BLaER1 treated with 17β-estradiol and CSF1 and Interleukin-3, amounts not matched to agents 10 nM and 100 nM (cell line): ENCODE measurements at regions not wholly inside any gene's neighbourhood (a gene's known extent, or its start where the extent isn't known, plus 50 kb on each side); places are given as distances from the start of the nearest gene placed in this dataset.

Experiments
- H3K27ac ChIP-seq, 11 experiments: shearing (Covaris generic); formaldehyde crosslinking; 2 replicates each; pipeline ENCODE4 v1.8.1; 2022
- H3K27me3 ChIP-seq, 11 experiments: shearing (Covaris generic); formaldehyde crosslinking; 2 replicates each; pipeline ENCODE4 v1.8.1; 2022
- H3K36me3 ChIP-seq, 11 experiments: shearing (Covaris generic); formaldehyde crosslinking; 2 replicates each; pipeline ENCODE4 v1.8.1; 2022
- H3K4me1 ChIP-seq, 10 experiments: shearing (Covaris generic); formaldehyde crosslinking; 2 replicates each; pipeline ENCODE4 v1.8.1; 2022
- H3K4me2 ChIP-seq, 11 experiments: shearing (Covaris generic); formaldehyde crosslinking; 2 replicates each; pipeline ENCODE4 v1.8.1; 2022
- H3K4me3 ChIP-seq, 10 experiments: shearing (Covaris generic); formaldehyde crosslinking; 2 replicates each; pipeline ENCODE4 v1.8.1; 2022
- H3K9ac ChIP-seq, 11 experiments: shearing (Covaris generic); formaldehyde crosslinking; 2 replicates each; pipeline ENCODE4 v1.8.1; 2022
- H3K9me3 ChIP-seq, 11 experiments: shearing (Covaris generic); formaldehyde crosslinking; replicated peaks in 1 of 11; 2 replicates each; pipeline ENCODE4 v1.8.1; 2022
- H4K20me1 ChIP-seq, 11 experiments: shearing (Covaris generic); formaldehyde crosslinking; 2 replicates each; pipeline ENCODE4 v1.8.1; 2022
- Cebpa-rat ChIP-seq, 11 experiments: shearing (Covaris generic); IDR thresholded peaks; 2 replicates each; pipeline ENCODE4 v1.8.1; 2022

- Histone ChIP-seq H3K4me1 (peaks cover 87 to 100% (median 98%) of the 10 kb centered on the region in 10 experiments), H3K4me3 (peak overlapping the region in 2 of 10 experiments; percentile 42 to 60; a peak in 2 of 20 replicates), H3K27ac (peak overlapping the region in 9 of 11 experiments; percentile 42 to 98 (median 95); a peak in 16 of 22 replicates)
Measured at GRCh38 chr17:77410470-77410869, 269.7 kb downstream of the SEC14L1 start.

GRCh38 chr17:77414811-77415400 lies 274.1 kb downstream of the SEC14L1 start:
- H3K9ac ChIP-seq: no peak overlapping the region
- H3K27me3 ChIP-seq: no peaks in the 10 kb centered on the region
- peaks cover 0 to 100% (median 29%) of the 10 kb centered on the region in 11 experiments; a peak in 15 of 22 replicates for H4K20me1 ChIP-seq
- H3K9me3 ChIP-seq: peaks cover 0 to 8% (median 0%) of the 10 kb centered on the region in 11 experiments; a peak in 3 of 22 replicates
- H3K4me3 ChIP-seq: no peak overlapping the region
- peaks cover 66 to 100% (median 99%) of the 10 kb centered on the region in 10 experiments for H3K4me1 ChIP-seq
- peaks cover 5 to 67% (median 26%) of the 10 kb centered on the region in 11 experiments; a peak in 18 of 22 replicates for H3K36me3 ChIP-seq
- 0 out of 22 replicates have a peak overlapping the region, but pooled peaks of 1 of the 11 experiments have one; percentile 9 for H3K27ac ChIP-seq
- peak overlapping the region in 9 of 11 experiments; percentile 8 to 100 (median 95); a peak in 11 of 22 replicates for H3K4me2 ChIP-seq
- no peak for TF ChIP-seq Cebpa-rat (IDR thresholded peaks at IDR 0.05)

More at GRCh38 chr17:77410470-77410869, 269.7 kb downstream of the SEC14L1 start:
- no peak for TF ChIP-seq Cebpa-rat (IDR thresholded peaks at IDR 0.05)
- Histone ChIP-seq H3K27me3 (no peaks in the 10 kb centered on the region), H3K9me3 (peaks cover 0 to 8% (median 0%) of the 10 kb centered on the region in 11 experiments; a peak in 3 of 22 replicates), H3K9ac (peak overlapping the region in 9 of 11 experiments; percentile 38 to 91 (median 78); a peak in 16 of 22 replicates), H3K36me3 (peaks cover 0 to 41% (median 10%) of the 10 kb centered on the region in 11 experiments; a peak in 17 of 22 replicates), H4K20me1 (peaks cover 0 to 99% (median 7%) of the 10 kb centered on the region in 11 experiments; a peak in 10 of 22 replicates), H3K4me2 (peak overlapping the region; percentile 94 to 100 (median 97))

- H3K9ac ChIP-seq: peak overlapping the region in 4 of 11 experiments; percentile 4 to 32 (median 12); a peak in 4 of 22 replicates
Measured at GRCh38 chr17:77416105-77416713, 275.4 kb downstream of the SEC14L1 start.

GRCh38 chr17:77417575-77417974 lies 276.8 kb downstream of the SEC14L1 start:
- TF ChIP-seq Cebpa-rat (IDR thresholded peaks at IDR 0.05): no peak
- no peaks in the 10 kb centered on the region for H3K27me3 ChIP-seq
- H3K9me3 ChIP-seq: peaks cover 0 to 2% (median 0%) of the 10 kb centered on the region in 11 experiments; a peak in 2 of 22 replicates
- H3K4me1 ChIP-seq: peaks cover 66 to 100% (median 99%) of the 10 kb centered on the region in 10 experiments
- H3K4me2 ChIP-seq: peak overlapping the region in 10 of 11 experiments; percentile 82 to 100 (median 98); a peak in 18 of 22 replicates
- H3K9ac ChIP-seq: peak overlapping the region in 4 of 11 experiments; percentile 11 to 79 (median 78); a peak in 4 of 22 replicates
- no peak overlapping the region for H3K4me3 ChIP-seq
- peaks cover 5 to 46% (median 24%) of the 10 kb centered on the region in 11 experiments; a peak in 18 of 22 replicates for H3K36me3 ChIP-seq
- H3K27ac ChIP-seq: peak overlapping the region in 6 of 11 experiments; percentile 21 to 99 (median 98); a peak in 7 of 22 replicates
- peaks cover 0 to 100% (median 35%) of the 10 kb centered on the region in 11 experiments; a peak in 16 of 22 replicates for H4K20me1 ChIP-seq

More at GRCh38 chr17:77416105-77416713, 275.4 kb downstream of the SEC14L1 start:
- no peak for TF ChIP-seq Cebpa-rat (IDR thresholded peaks at IDR 0.05)
- Histone ChIP-seq H3K27ac (peak overlapping the region in 3 of 11 experiments; percentile 21 to 47 (median 27); a peak in 2 of 22 replicates), H3K27me3 (no peaks in the 10 kb centered on the region), H4K20me1 (peaks cover 0 to 100% (median 30%) of the 10 kb centered on the region in 11 experiments; a peak in 15 of 22 replicates), H3K9me3 (peaks cover 0 to 8% (median 0%) of the 10 kb centered on the region in 11 experiments; a peak in 3 of 22 replicates), H3K4me1 (peaks cover 66 to 100% (median 99%) of the 10 kb centered on the region in 10 experiments), H3K4me3 (no peak overlapping the region), H3K36me3 (peaks cover 5 to 56% (median 26%) of the 10 kb centered on the region in 11 experiments; a peak in 18 of 22 replicates), H3K4me2 (peak overlapping the region in 10 of 11 experiments; percentile 15 to 100 (median 97); a peak in 18 of 22 replicates)

GRCh38 chr17:77418609-77419008 lies 277.8 kb downstream of the SEC14L1 start:
- peaks cover 5 to 42% (median 24%) of the 10 kb centered on the region in 11 experiments; a peak in 18 of 22 replicates for H3K36me3 ChIP-seq
- TF ChIP-seq Cebpa-rat (IDR thresholded peaks at IDR 0.05): no peak
- peak overlapping the region in 4 of 10 experiments; percentile 19 to 48 (median 28); a peak in 4 of 20 replicates for H3K4me3 ChIP-seq
- peaks cover 63 to 100% (median 99%) of the 10 kb centered on the region in 10 experiments for H3K4me1 ChIP-seq
- peak overlapping the region; percentile 82 to 100 (median 98) for H3K4me2 ChIP-seq
- no peaks in the 10 kb centered on the region for H3K9me3 ChIP-seq
- peak overlapping the region in 8 of 11 experiments; percentile 75 to 100 (median 98); a peak in 16 of 22 replicates for H3K27ac ChIP-seq
- H3K27me3 ChIP-seq: no peaks in the 10 kb centered on the region
- H4K20me1 ChIP-seq: peaks cover 0 to 100% (median 35%) of the 10 kb centered on the region in 11 experiments; a peak in 16 of 22 replicates
- H3K9ac ChIP-seq: peak overlapping the region in 10 of 11 experiments; percentile 10 to 85 (median 74); a peak in 16 of 22 replicates

GRCh38 chr17:77419095-77419494 lies 278.3 kb downstream of the SEC14L1 start:
- Histone ChIP-seq H3K36me3 (peaks cover 5 to 40% (median 24%) of the 10 kb centered on the region in 11 experiments; a peak in 18 of 22 replicates), H4K20me1 (peaks cover 0 to 100% (median 35%) of the 10 kb centered on the region in 11 experiments; a peak in 16 of 22 replicates), H3K9me3 (no peaks in the 10 kb centered on the region), H3K4me3 (peak overlapping the region in 7 of 10 experiments; percentile 11 to 48 (median 27); a peak in 10 of 20 replicates), H3K27me3 (no peaks in the 10 kb centered on the region), H3K4me2 (peak overlapping the region; percentile 82 to 100 (median 98)), H3K9ac (peak overlapping the region; percentile 10 to 85 (median 74); a peak in 17 of 22 replicates), H3K27ac (peak overlapping the region in 8 of 11 experiments; percentile 75 to 100 (median 98); a peak in 17 of 22 replicates), H3K4me1 (peaks cover 63 to 100% (median 99%) of the 10 kb centered on the region in 10 experiments)
- TF ChIP-seq Cebpa-rat (IDR thresholded peaks at IDR 0.05): no peak

GRCh38 chr17:77419547-77420094 lies 278.9 kb downstream of the SEC14L1 start:
- H3K4me3 ChIP-seq: peak overlapping the region in 7 of 10 experiments; percentile 11 to 48 (median 27); a peak in 11 of 20 replicates
- peaks cover 5 to 35% (median 24%) of the 10 kb centered on the region in 11 experiments; a peak in 18 of 22 replicates for H3K36me3 ChIP-seq
- no peak for TF ChIP-seq Cebpa-rat (IDR thresholded peaks at IDR 0.05)
- peak overlapping the region; percentile 10 to 85 (median 74); a peak in 17 of 22 replicates for H3K9ac ChIP-seq
- peak overlapping the region in 9 of 11 experiments; percentile 51 to 100 (median 97); a peak in 18 of 22 replicates for H3K27ac ChIP-seq
- H3K27me3 ChIP-seq: no peaks in the 10 kb centered on the region
- peaks cover 0 to 100% (median 35%) of the 10 kb centered on the region in 11 experiments; a peak in 16 of 22 replicates for H4K20me1 ChIP-seq
- H3K4me1 ChIP-seq: peaks cover 68 to 100% (median 100%) of the 10 kb centered on the region in 10 experiments
- H3K4me2 ChIP-seq: peak overlapping the region; percentile 82 to 100 (median 98)
- no peaks in the 10 kb centered on the region for H3K9me3 ChIP-seq
